Large intestine (tissue), 3 donors: ENCODE measurements at regions not wholly inside any gene's neighbourhood (a gene's known extent, or its start where the extent isn't known, plus 50 kb on each side); places are given as distances from the start of the nearest gene placed in this dataset.

Experiments used
- DNase-seq, 2 donors: peaks; one replicate each; pipeline versions ENCODE4 v3.0.0 to v3.0.0-alpha.2; 2013
- H3K27ac ChIP-seq: one replicate; pipeline ENCODE4 v1.5.1; 2013; ENCODE audit warnings: low read length
- H3K27me3 ChIP-seq: 2 replicates; pipeline ENCODE4 v1.6.1; 2013; ENCODE audit warnings: low read length; ENCODE audit not compliant: control insufficient read depth, insufficient read depth
- H3K36me3 ChIP-seq: 2 replicates; pipeline ENCODE4 v1.6.1; 2013; ENCODE audit warnings: low read length; ENCODE audit not compliant: control insufficient read depth, insufficient read depth
- H3K4me1 ChIP-seq: one replicate; pipeline ENCODE4 v1.6.1; 2013; ENCODE audit warnings: low read length; ENCODE audit not compliant: control insufficient read depth, insufficient read depth
- H3K4me3 ChIP-seq: one replicate; pipeline ENCODE4 v1.5.1; 2013; ENCODE audit warnings: low read length
- H3K9me3 ChIP-seq: one replicate; pipeline ENCODE4 v1.6.1; 2013; ENCODE audit warnings: mild to moderate bottlenecking, low read depth, low read length, moderate library complexity; ENCODE audit not compliant: control insufficient read depth
- WGBS: methylation state at CpG from one replicate; pipeline ENCODE4 v1.1.5; 2013; ENCODE audit warnings: low lambda C conversion rate; ENCODE audit not compliant: insufficient coverage; 5-methylcytosine and 5-hydroxymethylcytosine counted together

GRCh38 chr2:57534358-57534757 lies 512.2 kb upstream of the VRK2 start:
- Histone ChIP-seq H3K27ac (no peak overlapping the region), H3K4me1 (no peaks in the 10 kb centered on the region), H3K36me3 (no peaks in the 10 kb centered on the region), H3K9me3 (no peaks in the 10 kb centered on the region), H3K27me3 (no peaks in the 10 kb centered on the region), H3K4me3 (no peak overlapping the region)
- no peak for DNase-seq

GRCh38 chr2:57536535-57537231 lies 509.9 kb upstream of the VRK2 start:
- no peaks in the 10 kb centered on the region for H3K9me3 ChIP-seq
- no CpG with 5 or more reads among the region's 1 CpG for WGBS

DNA sequence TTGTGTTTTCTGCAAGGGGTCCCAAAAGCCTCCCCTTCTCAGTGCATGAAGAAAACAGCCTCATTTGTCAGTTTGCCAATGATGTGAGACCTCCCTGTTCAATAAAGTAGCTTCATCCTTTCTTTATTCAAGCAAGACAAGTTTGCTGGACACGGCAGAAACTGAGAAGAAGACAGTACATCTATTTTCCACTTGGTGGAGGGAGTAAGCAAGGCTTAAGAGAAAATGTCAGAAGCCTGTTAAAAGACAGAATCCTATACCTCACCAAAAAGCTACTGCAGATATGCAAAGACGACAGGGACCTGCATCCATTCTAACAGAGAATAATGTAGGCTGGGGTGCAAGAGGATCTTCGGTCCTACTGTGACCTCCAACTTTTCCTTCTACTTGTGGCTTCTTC lies 506.8 kb upstream of the VRK2 start:
- no peaks in the 10 kb centered on the region for H3K4me1 ChIP-seq
- no peak overlapping the region for H3K27ac ChIP-seq
- H3K27me3 ChIP-seq: no peaks in the 10 kb centered on the region
- 67% methylated on average over 1 of the region's 3 CpGs for WGBS
- no peak overlapping the region for H3K4me3 ChIP-seq
- DNase-seq: no peak
- H3K36me3 ChIP-seq: no peaks in the 10 kb centered on the region
- H3K9me3 ChIP-seq: no peaks in the 10 kb centered on the region

More at GRCh38 chr2:57536535-57537231, 509.9 kb upstream of the VRK2 start:
- no peak overlapping the region for H3K27ac ChIP-seq
- no peaks in the 10 kb centered on the region for H3K36me3 ChIP-seq
- no peak for DNase-seq
- no peak overlapping the region for H3K4me3 ChIP-seq
- H3K27me3 ChIP-seq: no peaks in the 10 kb centered on the region
- no peaks in the 10 kb centered on the region for H3K4me1 ChIP-seq

GRCh38 chr2:57542081-57542480 lies 504.5 kb upstream of the VRK2 start:
- Histone ChIP-seq H3K27me3 (no peaks in the 10 kb centered on the region), H3K4me3 (no peak overlapping the region), H3K36me3 (no peaks in the 10 kb centered on the region), H3K27ac (no peak overlapping the region), H3K4me1 (no peaks in the 10 kb centered on the region), H3K9me3 (no peaks in the 10 kb centered on the region)
- WGBS: 100% methylated on average over 1 of the region's 2 CpGs
- no peak for DNase-seq

GRCh38 chr2:57543211-57543610 lies 503.4 kb upstream of the VRK2 start:
- WGBS: 94% methylated on average over 3 of the region's 5 CpGs
- no peaks in the 10 kb centered on the region for H3K27me3 ChIP-seq

DNA sequence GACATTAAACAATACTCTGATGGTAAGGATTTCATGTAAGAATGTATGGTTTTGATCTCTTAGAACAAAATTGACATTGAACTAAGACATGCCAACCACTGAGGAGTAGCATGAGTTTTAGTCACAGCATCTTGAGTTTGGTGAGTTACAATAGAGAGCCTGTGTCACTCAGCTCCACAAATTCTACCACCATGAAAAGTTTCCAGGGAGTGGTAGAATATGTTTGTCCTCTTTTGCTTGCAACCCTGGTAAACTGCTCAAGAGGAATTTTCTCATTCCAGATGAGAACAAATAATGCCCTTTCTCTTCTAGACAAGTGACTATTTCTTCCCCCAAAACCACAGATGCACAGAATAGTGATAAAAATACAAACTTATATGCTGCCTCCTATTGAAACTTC lies 502.0 kb upstream of the VRK2 start:
- H3K36me3 ChIP-seq: no peaks in the 10 kb centered on the region
- H3K27ac ChIP-seq: no peak overlapping the region
- H3K4me1 ChIP-seq: no peaks in the 10 kb centered on the region
- H3K4me3 ChIP-seq: no peak overlapping the region
- H3K9me3 ChIP-seq: no peaks in the 10 kb centered on the region
- H3K27me3 ChIP-seq: no peaks in the 10 kb centered on the region
- DNase-seq: no peak

More at GRCh38 chr2:57543211-57543610, 503.4 kb upstream of the VRK2 start:
- DNase-seq: no peak
- Histone ChIP-seq H3K4me3 (no peak overlapping the region), H3K9me3 (no peaks in the 10 kb centered on the region), H3K27ac (no peak overlapping the region), H3K36me3 (no peaks in the 10 kb centered on the region), H3K4me1 (no peaks in the 10 kb centered on the region)

GRCh38 chr2:57546478-57546877 lies 500.1 kb upstream of the VRK2 start:
- H3K27me3 ChIP-seq: no peaks in the 10 kb centered on the region
- H3K36me3 ChIP-seq: no peaks in the 10 kb centered on the region
- H3K4me3 ChIP-seq: no peak overlapping the region
- no peak for DNase-seq
- H3K9me3 ChIP-seq: no peaks in the 10 kb centered on the region
- no peak overlapping the region for H3K27ac ChIP-seq
- no peaks in the 10 kb centered on the region for H3K4me1 ChIP-seq

GRCh38 chr2:57549642-57550102 lies 496.9 kb upstream of the VRK2 start:
- 85% methylated on average over 3 of the region's 5 CpGs for WGBS
- H3K9me3 ChIP-seq: no peaks in the 10 kb centered on the region

GRCh38 chr2:57550912-57551311 lies 495.7 kb upstream of the VRK2 start:
- Histone ChIP-seq H3K36me3 (no peaks in the 10 kb centered on the region), H3K9me3 (no peaks in the 10 kb centered on the region), H3K27ac (no peak overlapping the region), H3K4me1 (no peaks in the 10 kb centered on the region), H3K27me3 (no peaks in the 10 kb centered on the region), H3K4me3 (no peak overlapping the region)
- WGBS: no CpG with 5 or more reads among the region's 2 CpGs
- DNase-seq: no peak

More at GRCh38 chr2:57549642-57550102, 496.9 kb upstream of the VRK2 start:
- H3K36me3 ChIP-seq: no peaks in the 10 kb centered on the region
- DNase-seq: no peak
- no peaks in the 10 kb centered on the region for H3K27me3 ChIP-seq
- no peak overlapping the region for H3K4me3 ChIP-seq
- no peaks in the 10 kb centered on the region for H3K4me1 ChIP-seq
- no peak overlapping the region for H3K27ac ChIP-seq

DNA sequence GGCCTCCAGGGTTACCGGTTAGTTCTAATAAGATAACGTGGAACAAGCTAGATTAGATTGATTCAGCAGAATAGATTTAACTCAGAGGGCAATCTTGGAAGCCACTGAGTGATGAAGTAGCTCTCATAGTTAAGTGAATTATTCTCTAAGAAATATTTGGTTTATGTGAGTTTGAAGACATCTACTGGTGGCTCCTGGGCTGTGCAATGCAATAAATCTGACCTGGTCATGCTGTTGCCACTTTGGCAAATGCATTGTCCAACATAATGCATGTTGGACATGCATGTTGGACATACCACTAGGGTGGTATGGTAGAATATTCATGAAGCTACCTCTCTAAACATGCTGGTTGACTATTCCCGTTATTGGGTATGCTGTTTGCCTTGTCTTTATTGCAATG lies 493.7 kb upstream of the VRK2 start:
- no peaks in the 10 kb centered on the region for H3K9me3 ChIP-seq
- no peaks in the 10 kb centered on the region for H3K4me1 ChIP-seq
- no peaks in the 10 kb centered on the region for H3K27me3 ChIP-seq
- no peak overlapping the region for H3K27ac ChIP-seq
- H3K36me3 ChIP-seq: no peaks in the 10 kb centered on the region
- no peak for DNase-seq
- H3K4me3 ChIP-seq: no peak overlapping the region
- WGBS: no CpG with 5 or more reads among the region's 3 CpGs

GRCh38 chr2:57554348-57554747 lies 492.3 kb upstream of the VRK2 start:
- DNase-seq: no peak
- no peaks in the 10 kb centered on the region for H3K9me3 ChIP-seq
- H3K36me3 ChIP-seq: no peaks in the 10 kb centered on the region
- H3K4me1 ChIP-seq: no peaks in the 10 kb centered on the region
- no peak overlapping the region for H3K4me3 ChIP-seq
- H3K27me3 ChIP-seq: no peaks in the 10 kb centered on the region
- no peak overlapping the region for H3K27ac ChIP-seq
